H1 (cell line): ENCODE measurements at regions not wholly inside any gene's neighbourhood (a gene's known extent, or its start where the extent isn't known, plus 50 kb on each side); places are given as distances from the start of the nearest gene placed in this dataset.

ENCODE experiments used
- CTCF ChIA-PET: fragments of 300-600 bp; sonication (Branson Sonifier 250); formaldehyde crosslinking; loops from one replicate; lab custom pipeline; 2021; ENCODE audit not compliant: partially characterized antibody; lab: Charles Lee
- POLR2A ChIA-PET: fragments of 300-600 bp; sonication (Branson Sonifier 250); formaldehyde crosslinking; loops from one replicate; lab custom pipeline; 2021; ENCODE audit warnings: inconsistent platforms; ENCODE audit not compliant: partially characterized antibody; lab: Charles Lee
- DNase-seq, 2 experiments: peaks; one replicate each; pipeline versions ENCODE4 v3.0.0 to v3.0.0-alpha.2; 2010 to 2022; ENCODE audit warnings: low spot score in 2 of 2, low read depth in 1 of 2, mixed read lengths in 1 of 2
- FAIRE-seq: peaks from 2 replicates; lab custom pipeline; 2011; peaks lifted over from hg19 to GRCh38; lab: Jason Lieb, UNC
- H2AFZ ChIP-seq: 2 replicates; pipeline ENCODE4 v1.8.1; 2012; ENCODE audit warnings: low read length, inconsistent platforms
- H2AK5ac ChIP-seq: 2 replicates; pipeline ENCODE4 v1.6.1; 2013; ENCODE audit warnings: low read depth, low read length
- H2BK120ac ChIP-seq: replicated peaks from 2 replicates; pipeline ENCODE3; 2013; ENCODE audit warnings: low read depth, low read length, inconsistent platforms
- H2BK12ac ChIP-seq: 2 replicates; pipeline ENCODE4 v1.6.1; 2013; ENCODE audit warnings: low read depth, low read length
- H2BK15ac ChIP-seq: 2 replicates; pipeline ENCODE4 v1.6.1; 2013; ENCODE audit warnings: low read length
- H2BK20ac ChIP-seq: 2 replicates; pipeline ENCODE4 v1.6.1; 2013; ENCODE audit warnings: low read length
- H2BK5ac ChIP-seq: 2 replicates; pipeline ENCODE4 v1.6.1; 2013; ENCODE audit warnings: low read depth, low read length
- H3K14ac ChIP-seq: 2 replicates; pipeline ENCODE4 v1.6.1; 2013; ENCODE audit warnings: inconsistent platforms; ENCODE audit not compliant: insufficient read length
- H3K18ac ChIP-seq: 2 replicates; pipeline ENCODE4 v1.6.1; 2013; ENCODE audit warnings: low read length; ENCODE audit errors: extremely low read depth
- H3K23ac ChIP-seq: 2 replicates; pipeline ENCODE4 v1.6.1; 2013; ENCODE audit warnings: inconsistent platforms; ENCODE audit not compliant: insufficient read length
- H3K23me2 ChIP-seq: 2 replicates; pipeline ENCODE4 v1.6.1; 2013; ENCODE audit warnings: low read depth, low read length
- H3K27ac ChIP-seq: 2 replicates; pipeline ENCODE4 v1.6.1; 2011; ENCODE audit warnings: low read depth, low read length, inconsistent platforms
- H3K27me3 ChIP-seq, 4 experiments: replicated peaks in 1 of 4; 1 replicate in 1 of 4; 2 replicates in 3 of 4; pipeline versions ENCODE4 v1.6.1 to v1.8.1; 2011 to 2013; ENCODE audit warnings: low read length in 3 of 4, mild to moderate bottlenecking in 3 of 4, inconsistent platforms in 2 of 4, mixed read lengths in 2 of 4, moderate library complexity in 1 of 4; ENCODE audit not compliant: control insufficient read depth in 3 of 4, insufficient read depth in 3 of 4; ENCODE audit errors: extremely low read depth in 1 of 4
- H3K36me3 ChIP-seq, 4 experiments: 2 replicates each; pipeline versions ENCODE4 v1.6.1 to v1.8.1; 2011 to 2013; ENCODE audit warnings: mild to moderate bottlenecking in 4 of 4, low read length in 3 of 4, moderate library complexity in 2 of 4, control low read depth in 1 of 4, inconsistent platforms in 1 of 4; ENCODE audit not compliant: insufficient read depth in 4 of 4, control insufficient read depth in 2 of 4
- H3K4ac ChIP-seq: replicated peaks from 2 replicates; pipeline ENCODE3; 2013; ENCODE audit warnings: low read length, low read depth, mixed read lengths, inconsistent platforms; ENCODE audit not compliant: insufficient read length
- H3K4me1 ChIP-seq, 4 experiments: replicated peaks in 1 of 4; 1 replicate in 1 of 4; 2 replicates in 3 of 4; pipeline versions ENCODE4 v1.6.1 to v1.8.1; 2011 to 2013; ENCODE audit warnings: low read length in 3 of 4, inconsistent platforms in 2 of 4, mixed read lengths in 1 of 4; ENCODE audit not compliant: insufficient read depth in 4 of 4, control insufficient read depth in 3 of 4
- H3K4me2 ChIP-seq, 2 experiments: 2 replicates each; pipeline versions ENCODE4 v1.6.1 to v1.8.1; 2011 to 2013; ENCODE audit warnings: low read depth in 2 of 2, low read length in 2 of 2, control low read depth in 1 of 2, inconsistent platforms in 1 of 2, mild to moderate bottlenecking in 1 of 2; ENCODE audit not compliant: insufficient read depth in 1 of 2
- H3K4me3 ChIP-seq, 4 experiments: fragments of 200-600, 300-600 bp in 1 of 4; sonication (generic), shearing (Covaris generic), sonication (Bioruptor Twin) in 1 of 4; 2 replicates each; pipeline versions ENCODE4 v1.5.1 to v1.8.1; 2011 to 2016; ENCODE audit warnings: low read length in 4 of 4, low read depth in 3 of 4, control low read depth in 2 of 4, inconsistent platforms in 2 of 4, mild to moderate bottlenecking in 2 of 4, mixed read lengths in 1 of 4, moderate library complexity in 1 of 4; ENCODE audit not compliant: insufficient read depth in 2 of 4; ENCODE audit errors: extremely low read depth in 1 of 4
- H3K56ac ChIP-seq: replicated peaks from 2 replicates; pipeline ENCODE3; 2013; ENCODE audit warnings: low read depth, mild to moderate bottlenecking, mixed read lengths, low read length, inconsistent platforms; ENCODE audit not compliant: insufficient read length
- H3K79me1 ChIP-seq: 2 replicates; pipeline ENCODE4 v1.6.1; 2013; ENCODE audit warnings: low read depth, low read length, control low read depth
- H3K79me2 ChIP-seq, 2 experiments: 2 replicates each; pipeline versions ENCODE4 v1.6.1 to v1.8.1; 2012 to 2013; ENCODE audit warnings: low read length in 2 of 2, mild to moderate bottlenecking in 2 of 2, inconsistent platforms in 1 of 2; ENCODE audit not compliant: insufficient read depth in 2 of 2, control insufficient read depth in 1 of 2
- H3K9ac ChIP-seq, 4 experiments: replicated peaks in 1 of 4; 1 replicate in 1 of 4; 2 replicates in 3 of 4; pipeline versions ENCODE4 v1.6.1 to v1.8.1; 2011 to 2013; ENCODE audit warnings: low read depth in 3 of 4, low read length in 3 of 4, control low read depth in 2 of 4, mild to moderate bottlenecking in 2 of 4, moderate library complexity in 2 of 4, inconsistent platforms in 1 of 4; ENCODE audit errors: extremely low read depth in 1 of 4
- H3K9me3 ChIP-seq, 2 experiments: 2 replicates each; pipeline versions ENCODE4 v1.6.1 to v1.8.1; 2012 to 2013; ENCODE audit warnings: mild to moderate bottlenecking in 2 of 2, moderate library complexity in 2 of 2, control low read depth in 1 of 2, inconsistent platforms in 1 of 2, low read depth in 1 of 2, low read length in 1 of 2, mixed read lengths in 1 of 2; ENCODE audit not compliant: insufficient read depth in 2 of 2
- H4K20me1 ChIP-seq, 2 experiments: replicated peaks in 1 of 2; 2 replicates each; pipeline versions ENCODE3 to v1.8.1; 2011 to 2013; ENCODE audit warnings: inconsistent platforms in 2 of 2, low read length in 2 of 2, mild to moderate bottlenecking in 1 of 2; ENCODE audit not compliant: insufficient read depth in 2 of 2, control insufficient read depth in 1 of 2
- H4K5ac ChIP-seq: 2 replicates; pipeline ENCODE4 v1.6.1; 2013; ENCODE audit warnings: low read length, low read depth, mixed read lengths, inconsistent platforms; ENCODE audit not compliant: insufficient read length
- H4K8ac ChIP-seq: 2 replicates; pipeline ENCODE4 v1.8.0; 2013; ENCODE audit warnings: mild to moderate bottlenecking, moderate library complexity, low read length, inconsistent platforms; ENCODE audit not compliant: insufficient read depth; ENCODE audit errors: extremely low read depth
- H4K91ac ChIP-seq: replicated peaks from 2 replicates; pipeline ENCODE3; 2013; ENCODE audit warnings: low read length, mixed read lengths, inconsistent platforms; ENCODE audit not compliant: insufficient read length
- BRCA1 ChIP-seq: IDR thresholded peaks from 2 replicates; pipeline ENCODE4 v1.6.1; 2012; ENCODE audit warnings: low read depth, low read length, improper control_type of control experiment
- CBX5 ChIP-seq: fragments of 300-800, 300-1000 bp; sonication (generic); IDR thresholded peaks from 2 replicates; pipeline ENCODE4 v1.7.1; 2016; ENCODE audit warnings: antibody characterized with exemption, low read length, low read depth
- CTBP2 ChIP-seq: IDR thresholded peaks from 2 replicates; pipeline ENCODE4 v1.7.0; 2011; ENCODE audit warnings: borderline replicate concordance, mild to moderate bottlenecking, moderate library complexity, mixed read lengths, low read length; ENCODE audit not compliant: insufficient read depth, insufficient read length
- NANOG ChIP-seq: IDR thresholded peaks from 2 replicates; pipeline ENCODE4 v1.6.1; 2011; ENCODE audit warnings: low read length, low read depth, mild to moderate bottlenecking, inconsistent platforms; ENCODE audit not compliant: insufficient read depth, poor library complexity, severe bottlenecking
- NRF1 ChIP-seq: IDR thresholded peaks from 2 replicates; pipeline ENCODE4 v1.6.1; 2011; ENCODE audit warnings: mild to moderate bottlenecking, low read depth, low read length, improper control_type of control experiment
- POLR2AphosphoS5 ChIP-seq: IDR thresholded peaks from 2 replicates; pipeline ENCODE4 v1.6.1; 2011; ENCODE audit warnings: low read depth, low read length
- SAP30 ChIP-seq: fragments of 300-600 bp; sonication (generic); IDR thresholded peaks from 2 replicates; pipeline ENCODE4 v1.7.1; 2012; ENCODE audit warnings: low read length, moderate library complexity, mild to moderate bottlenecking, inconsistent platforms; ENCODE audit not compliant: insufficient read depth, insufficient replicate concordance
- SIN3A ChIP-seq, 2 experiments: IDR thresholded peaks in 1 of 2; conservative IDR thresholded peaks in 1 of 2; 2 replicates each; pipeline ENCODE4 v1.6.1; 2011 to 2012; ENCODE audit warnings: low read length in 2 of 2, improper control_type of control experiment in 1 of 2, low read depth in 1 of 2, mild to moderate bottlenecking in 1 of 2
- SIX5 ChIP-seq: IDR thresholded peaks from 2 replicates; pipeline ENCODE4 v1.6.1; 2011; ENCODE audit warnings: mild to moderate bottlenecking, low read depth, low read length
- SRF ChIP-seq: IDR thresholded peaks from 2 replicates; pipeline ENCODE4 v1.6.1; 2011; ENCODE audit warnings: mild to moderate bottlenecking, low read depth, low read length, moderate library complexity
- TAF1 ChIP-seq: IDR thresholded peaks from 2 replicates; pipeline ENCODE4 v1.6.1; 2011; ENCODE audit warnings: mild to moderate bottlenecking, low read depth, low read length
- USF2 ChIP-seq: IDR thresholded peaks from 2 replicates; pipeline ENCODE4 v1.6.1; 2011; ENCODE audit warnings: low read length, improper control_type of control experiment
- ZNF274 ChIP-seq: IDR thresholded peaks from 2 replicates; pipeline ENCODE4 v1.7.0; 2012; ENCODE audit warnings: low read length, borderline replicate concordance; ENCODE audit errors: extremely low read depth
- WGBS, 2 experiments: shearing (Covaris generic) in 1 of 2; methylation state at CpG; one replicate each; pipeline versions ENCODE4 v1.1.6 to v1.1.7; 2013 to 2015; ENCODE audit warnings: low lambda C conversion rate in 2 of 2, mixed read lengths in 2 of 2, inconsistent platforms in 1 of 2, low coverage in 1 of 2, missing lambda C conversion rate in 1 of 2; ENCODE audit not compliant: insufficient replicate concordance in 2 of 2, insufficient coverage in 1 of 2, insufficient read length in 1 of 2; ENCODE audit errors: extremely low coverage in 1 of 2, missing lambda C conversion rate in 1 of 2; 5-methylcytosine and 5-hydroxymethylcytosine counted together

GRCh38 chr5:125010356-125010755 is 263.9 kb upstream of the ZNF608 start:
- H2BK5ac ChIP-seq, result no peak overlapping the region
- no peak overlapping the region for H3K27ac ChIP-seq
- no peaks in the 10 kb centered on the region for H3K36me3 ChIP-seq
- no peaks in the 10 kb centered on the region for H3K79me1 ChIP-seq
- H3K27me3 ChIP-seq, result no peaks in the 10 kb centered on the region
- no peak overlapping the region for H4K91ac ChIP-seq
- FAIRE-seq (peak; percentile 32), DNase-seq (no peak)
- H3K4ac ChIP-seq, result no peak overlapping the region
- H3K14ac ChIP-seq, result no peak overlapping the region
- no peak overlapping the region for H3K4me2 ChIP-seq
- H3K18ac ChIP-seq, result no peak overlapping the region; the same call in 1 of the 2 replicates
- no peak overlapping the region for H2BK120ac ChIP-seq
- 0 out of 2 replicates have a peak overlapping the region, but pooled peaks have one; percentile 1 for H2BK12ac ChIP-seq
- H3K9ac ChIP-seq, result no peak overlapping the region
- H3K4me3 ChIP-seq, result no peak overlapping the region
- H3K56ac ChIP-seq, result no peak overlapping the region
- no peak overlapping the region for H3K23ac ChIP-seq
- H2AK5ac ChIP-seq, result no peak overlapping the region
- no peak overlapping the region for H4K5ac ChIP-seq
- POLR2A ChIA-PET, result no interaction called here
- no peaks in the 10 kb centered on the region for H4K20me1 ChIP-seq
- H2BK20ac ChIP-seq, result no peak overlapping the region; the same call in 1 of the 2 replicates
- no peaks in the 10 kb centered on the region for H3K23me2 ChIP-seq
- no peaks in the 10 kb centered on the region for H3K79me2 ChIP-seq
- H3K4me1 ChIP-seq, result peaks cover 4 to 6% (median 5%) of the 10 kb centered on the region in 4 experiments; a peak in 5 of 7 replicates
- peak overlapping the region; percentile 22; the same call in 1 of the 2 replicates for H2AFZ ChIP-seq
- no peak overlapping the region for H4K8ac ChIP-seq
- CTCF ChIA-PET, result interaction anchor here (0.7 kb wide), 1 partner anchor 8 kb away, joined by 3 read pairs; no protein-coding TSS in a partner anchor
- H2BK15ac ChIP-seq, result no peak overlapping the region
- WGBS, 2 experiments, result 85% methylated on average over 7 of the region's 7 CpGs; no CpG with 5 or more reads in 1 of the 2 experiments
- no peaks in the 10 kb centered on the region for H3K9me3 ChIP-seq
- TF ChIP-seq CBX5 (no peak), NANOG (no peak), TAF1 (no peak), POLR2AphosphoS5 (no peak), SRF (no peak), NRF1 (no peak), SAP30 (no peak), SIX5 (no peak), CTBP2 (no peak), ZNF274 (no peak), SIN3A (conservative IDR thresholded peaks at IDR 0.05 in 1 of 2, IDR thresholded peaks at IDR 0.05 in 1 of 2; ENCODE audit: low read depth in 1 of 2, low read length in 2 of 2) (no peak), USF2 (no peak), BRCA1 (no peak)
